ENCODE measurements at regions not wholly inside any gene's neighbourhood (a gene's known extent, or its start where the extent isn't known, plus 50 kb on each side); places are given as distances from the start of the nearest gene placed in this dataset.
A peak's percentile ranks its signal among the peaks of the same experiment; 100 is the strongest.
"Not testable (repeated sequence)": the region's sequence is repeated elsewhere in the genome, so short reads cannot be mapped to it uniquely, and the experiment has no call there.

GRCh38 chr18:4704781-4705180, 249.7 kb upstream of the DLGAP1 start:
- 20% methylated on average over 1 of the region's 3 CpGs for WGBS (ENCODE audit: insufficient coverage)
- Mint-ChIP-seq H3K9me3 (peaks cover 0 to 10% (median 2%) of the 10 kb centered on the region in 7 donors), H3K27ac (peak overlapping the region in 1 of 7 donors; percentile 32), H3K4me1 (no peaks in the 10 kb centered on the region), H3K36me3 (no peaks in the 10 kb centered on the region), H3K4me3 (no peak overlapping the region), H3K27me3 (ENCODE audit: low read depth in 3 of 3) (no peaks in the 10 kb centered on the region)
- intact Hi-C loops (cut with micrococcal nuclease) = no loop called here
- no peaks in the 10 kb centered on the region for H3K27me3 ChIP-seq (ENCODE audit: control insufficient read depth in 2 of 2, insufficient read depth in 2 of 2, low read length in 2 of 2)
- H3K27ac ChIP-seq (ENCODE audit: low read depth in 1 of 2, low read length in 2 of 2) = no peak overlapping the region
- no peaks in the 10 kb centered on the region for H3K79me2 ChIP-seq (ENCODE audit: insufficient read depth, low read length)
- TF ChIP-seq CTCF (IDR thresholded peaks at IDR 0.05) = no peak
- no peak overlapping the region for H3K9ac ChIP-seq (ENCODE audit: insufficient read depth, low read length, poor library complexity, severe bottlenecking)
- DNase-seq = no peak
- H3K36me3 ChIP-seq (replicated peaks in 1 of 2; ENCODE audit: control insufficient read depth in 1 of 2, insufficient read depth in 2 of 2, low read length in 2 of 2) = no peaks in the 10 kb centered on the region
- H4K20me1 ChIP-seq (ENCODE audit: insufficient read depth, low read length) = no peaks in the 10 kb centered on the region
- H3K4me2 ChIP-seq (replicated peaks; ENCODE audit: extremely low read depth, low read length, poor library complexity, severe bottlenecking) = no peak overlapping the region
- H3K4me1 ChIP-seq (ENCODE audit: control insufficient read depth in 1 of 2, insufficient read depth in 2 of 2, low read length in 2 of 2) = no peaks in the 10 kb centered on the region
- no peaks in the 10 kb centered on the region for H3K9me3 ChIP-seq (replicated peaks in 1 of 2; ENCODE audit: control insufficient read depth in 1 of 2, insufficient read depth in 1 of 2, low read length in 2 of 2)
- no peak overlapping the region for H3K4me3 ChIP-seq (replicated peaks in 1 of 3; ENCODE audit: low read depth in 2 of 3, low read length in 3 of 3)
- no peak overlapping the region for H2AFZ ChIP-seq (ENCODE audit: insufficient read depth, low read depth, low read length, poor library complexity, severe bottlenecking)

GRCh38 chr18:4691836-4692235, 236.7 kb upstream of the DLGAP1 start:
- Histone ChIP-seq H3K9ac (ENCODE audit: insufficient read depth, low read length, poor library complexity, severe bottlenecking) (no peak overlapping the region), H3K4me1 (ENCODE audit: control insufficient read depth in 1 of 2, insufficient read depth in 2 of 2, low read length in 2 of 2) (no peaks in the 10 kb centered on the region), H3K27me3 (ENCODE audit: control insufficient read depth in 2 of 2, insufficient read depth in 2 of 2, low read length in 2 of 2) (no peaks in the 10 kb centered on the region), H3K9me3 (replicated peaks in 1 of 2; ENCODE audit: control insufficient read depth in 1 of 2, insufficient read depth in 1 of 2, low read length in 2 of 2) (peaks cover 30 to 42% of the 10 kb centered on the region in 2 donors), H3K79me2 (ENCODE audit: insufficient read depth, low read length) (no peaks in the 10 kb centered on the region), H3K4me2 (replicated peaks; ENCODE audit: extremely low read depth, low read length, poor library complexity, severe bottlenecking) (no peak overlapping the region), H3K27ac (ENCODE audit: low read depth in 1 of 2, low read length in 2 of 2) (no peak overlapping the region), H4K20me1 (ENCODE audit: insufficient read depth, low read length) (no peaks in the 10 kb centered on the region), H2AFZ (ENCODE audit: insufficient read depth, low read depth, low read length, poor library complexity, severe bottlenecking) (no peak overlapping the region), H3K36me3 (replicated peaks in 1 of 2; ENCODE audit: control insufficient read depth in 1 of 2, insufficient read depth in 2 of 2, low read length in 2 of 2) (no peaks in the 10 kb centered on the region), H3K4me3 (replicated peaks in 1 of 3; ENCODE audit: low read depth in 2 of 3, low read length in 3 of 3) (no peak overlapping the region)
- Mint-ChIP-seq H3K4me3 (no peak overlapping the region), H3K9me3 (peaks cover 15 to 62% (median 36%) of the 10 kb centered on the region in 7 donors), H3K27me3 (ENCODE audit: low read depth in 3 of 3) (peaks cover 0 to 1% (median 0%) of the 10 kb centered on the region in 3 donors), H3K36me3 (no peaks in the 10 kb centered on the region), H3K4me1 (no peaks in the 10 kb centered on the region), H3K27ac (peak overlapping the region in 1 of 7 donors; percentile 51)
- no peak for TF ChIP-seq CTCF (IDR thresholded peaks at IDR 0.05)
- 93% methylated on average over 17 of the region's 17 CpGs for WGBS (ENCODE audit: insufficient coverage)
- no peak for DNase-seq
- intact Hi-C loops (cut with micrococcal nuclease) = no loop called here

- H3K4me1 Mint-ChIP-seq; H3K79me2 ChIP-seq (ENCODE audit: insufficient read depth, low read length); H3K27me3 Mint-ChIP-seq (ENCODE audit: low read depth in 3 of 3); H3K36me3 Mint-ChIP-seq; H3K4me1 ChIP-seq (ENCODE audit: control insufficient read depth in 1 of 2, insufficient read depth in 2 of 2, low read length in 2 of 2); H3K27ac Mint-ChIP-seq; H3K27ac ChIP-seq (ENCODE audit: low read depth in 1 of 2, low read length in 2 of 2); H3K27me3 ChIP-seq (ENCODE audit: control insufficient read depth in 2 of 2, insufficient read depth in 2 of 2, low read length in 2 of 2); H3K4me3 ChIP-seq (replicated peaks in 1 of 3; ENCODE audit: low read depth in 2 of 3, low read length in 3 of 3); DNase-seq; H3K4me2 ChIP-seq (replicated peaks; ENCODE audit: extremely low read depth, low read length, poor library complexity, severe bottlenecking); H3K4me3 Mint-ChIP-seq; H4K20me1 ChIP-seq (ENCODE audit: insufficient read depth, low read length); intact Hi-C loops (cut with micrococcal nuclease); H2AFZ ChIP-seq (ENCODE audit: insufficient read depth, low read depth, low read length, poor library complexity, severe bottlenecking); H3K36me3 ChIP-seq (replicated peaks in 1 of 2; ENCODE audit: control insufficient read depth in 1 of 2, insufficient read depth in 2 of 2, low read length in 2 of 2); H3K9ac ChIP-seq (ENCODE audit: insufficient read depth, low read length, poor library complexity, severe bottlenecking): not testable (repeated sequence)
- H3K9me3 Mint-ChIP-seq = peaks cover 16 to 38% (median 22%) of the 10 kb centered on the region in 7 donors
- peaks cover 33 to 34% of the 10 kb centered on the region in 2 donors for H3K9me3 ChIP-seq (replicated peaks in 1 of 2; ENCODE audit: control insufficient read depth in 1 of 2, insufficient read depth in 1 of 2, low read length in 2 of 2)
- 92% methylated on average over 2 of the region's 5 CpGs for WGBS (ENCODE audit: insufficient coverage)
These were observed 223.6 kb upstream of the DLGAP1 start for GRCh38 chr18:4678685-4679084.
